Smooth muscle cell (in vitro differentiated cells): ENCODE measurements at regions not wholly inside any gene's neighbourhood (a gene's known extent, or its start where the extent isn't known, plus 50 kb on each side); places are given as distances from the start of the nearest gene placed in this dataset.
"Not testable (repeated sequence)": the region's sequence is repeated elsewhere in the genome, so short reads cannot be mapped to it uniquely, and the experiment has no call there.

ENCODE experiments used
- DNase-seq: peaks from one replicate; lab custom pipeline; 2025; ENCODE audit not compliant: unreplicated experiment; lab: John Stamatoyannopoulos, UW
- H2AFZ ChIP-seq: fragments of 200-600 bp; sonication (generic); 2 replicates; pipeline ENCODE4 v1.6.0; 2016; ENCODE audit warnings: antibody characterized with exemption, low read depth, mild to moderate bottlenecking
- H3F3A ChIP-seq: fragments of 200-600 bp; sonication (generic); 2 replicates; pipeline ENCODE4 v1.6.0; 2017; ENCODE audit warnings: antibody characterized with exemption, low read depth
- H3K27ac ChIP-seq: fragments of 200-600 bp; sonication (generic); 2 replicates; pipeline ENCODE4 v1.5.1; 2016; ENCODE audit warnings: low read depth, mild to moderate bottlenecking
- H3K27me3 ChIP-seq: fragments of 200-600 bp; sonication (generic); 2 replicates; pipeline ENCODE4 v1.6.1; 2016; ENCODE audit warnings: low read depth, mild to moderate bottlenecking
- H3K36me3 ChIP-seq: fragments of 200-600 bp; sonication (generic); 2 replicates; pipeline ENCODE4 v1.5.1; 2016; ENCODE audit warnings: low read depth
- H3K4me1 ChIP-seq: fragments of 200-600 bp; sonication (generic); 2 replicates; pipeline ENCODE4 v1.5.1; 2016; ENCODE audit warnings: low read depth
- H3K4me2 ChIP-seq: fragments of 200-600 bp; sonication (generic); 2 replicates; pipeline ENCODE4 v1.6.0; 2016; ENCODE audit warnings: mild to moderate bottlenecking
- H3K4me3 ChIP-seq: fragments of 200-600 bp; sonication (generic); 2 replicates; pipeline ENCODE4 v1.5.1; 2016; ENCODE audit warnings: mild to moderate bottlenecking
- H3K79me2 ChIP-seq: fragments of 200-600 bp; sonication (generic); 2 replicates; pipeline ENCODE4 v1.6.0; 2016; ENCODE audit warnings: low read depth, mild to moderate bottlenecking
- H3K9ac ChIP-seq: fragments of 200-600 bp; sonication (generic); 2 replicates; pipeline ENCODE4 v1.6.0; 2016; ENCODE audit warnings: low read depth
- H3K9me3 ChIP-seq: fragments of 200-600 bp; sonication (generic); replicated peaks from 2 replicates; pipeline ENCODE4 v1.5.1; 2016; ENCODE audit warnings: low read depth
- H4K20me1 ChIP-seq: fragments of 200-600 bp; sonication (generic); 2 replicates; pipeline ENCODE4 v1.6.0; 2016; ENCODE audit warnings: low read depth
- CTCF ChIP-seq: fragments of 200-600 bp; sonication (generic); IDR thresholded peaks from 2 replicates; pipeline ENCODE4 v1.5.1; 2017; ENCODE audit warnings: borderline replicate concordance, mild to moderate bottlenecking, antibody characterized with exemption; ENCODE audit not compliant: insufficient read depth, poor library complexity, severe bottlenecking
- WGBS: methylation state at CpG from one replicate; pipeline ENCODE4 v1.1.7; 2016; ENCODE audit warnings: low lambda C conversion rate; 5-methylcytosine and 5-hydroxymethylcytosine counted together

GRCh38 chr13:89072979-89073378 lies 1401.8 kb downstream of the SLITRK5 start:
- TF ChIP-seq CTCF, result no peak
- Histone ChIP-seq H3K4me1 (no peaks in the 10 kb centered on the region), H3K79me2 (no peaks in the 10 kb centered on the region), H3F3A (no peaks in the 10 kb centered on the region), H2AFZ (no peak overlapping the region), H3K9me3 (no peaks in the 10 kb centered on the region), H3K27ac (no peak overlapping the region), H4K20me1 (no peaks in the 10 kb centered on the region), H3K4me3 (no peak overlapping the region), H3K36me3 (no peaks in the 10 kb centered on the region), H3K27me3 (no peaks in the 10 kb centered on the region), H3K9ac (no peak overlapping the region), H3K4me2 (no peak overlapping the region)
- 78% methylated on average over 1 of the region's 1 CpG for WGBS
- DNase-seq, result no peak

GRCh38 chr13:89076622-89077021 lies 1405.5 kb downstream of the SLITRK5 start:
- WGBS, result 100% methylated on average over 2 of the region's 2 CpGs
- H3K27me3 ChIP-seq, result no peaks in the 10 kb centered on the region
- no peaks in the 10 kb centered on the region for H3K79me2 ChIP-seq
- H2AFZ ChIP-seq, result no peak overlapping the region
- no peaks in the 10 kb centered on the region for H3K9me3 ChIP-seq
- no peak for TF ChIP-seq CTCF
- no peaks in the 10 kb centered on the region for H3F3A ChIP-seq
- H3K4me1 ChIP-seq, result no peaks in the 10 kb centered on the region
- no peak for DNase-seq
- H3K4me2 ChIP-seq, result no peak overlapping the region
- no peaks in the 10 kb centered on the region for H3K36me3 ChIP-seq
- no peaks in the 10 kb centered on the region for H4K20me1 ChIP-seq
- no peak overlapping the region for H3K27ac ChIP-seq
- no peak overlapping the region for H3K9ac ChIP-seq
- H3K4me3 ChIP-seq, result no peak overlapping the region

- H2AFZ ChIP-seq, result no peak overlapping the region
- H3K79me2 ChIP-seq, result no peaks in the 10 kb centered on the region
- no peaks in the 10 kb centered on the region for H3K9me3 ChIP-seq
- TF ChIP-seq CTCF, result no peak
- no peaks in the 10 kb centered on the region for H3K36me3 ChIP-seq
- H4K20me1 ChIP-seq, result no peaks in the 10 kb centered on the region
- H3K27me3 ChIP-seq, result no peaks in the 10 kb centered on the region
- H3K4me3 ChIP-seq, result no peak overlapping the region
- H3K4me2 ChIP-seq, result no peak overlapping the region
- H3F3A ChIP-seq, result no peaks in the 10 kb centered on the region
- DNase-seq, result no peak
- H3K27ac ChIP-seq, result no peak overlapping the region
- no peak overlapping the region for H3K9ac ChIP-seq
- 91% methylated on average over 3 of the region's 3 CpGs for WGBS
- H3K4me1 ChIP-seq, result no peaks in the 10 kb centered on the region
Observed at GRCh38 chr13:89082623-89083022, 1411.5 kb downstream of the SLITRK5 start.

GRCh38 chr13:89088107-89088506 lies 1416.9 kb downstream of the SLITRK5 start:
- H2AFZ ChIP-seq, H3K4me3 ChIP-seq, H3K9me3 ChIP-seq, H3K79me2 ChIP-seq, H3K27me3 ChIP-seq, H3K27ac ChIP-seq, H3K9ac ChIP-seq, H3K36me3 ChIP-seq, H4K20me1 ChIP-seq, H3K4me1 ChIP-seq, H3K4me2 ChIP-seq, DNase-seq, H3F3A ChIP-seq: not testable (repeated sequence)
- 66% methylated on average over 13 of the region's 16 CpGs for WGBS
